ENCODE measurements at regions not wholly inside any gene's neighbourhood (a gene's known extent, or its start where the extent isn't known, plus 50 kb on each side); places are given as distances from the start of the nearest gene placed in this dataset.

GRCh38 chr9:94017939-94018531 is 62.9 kb upstream of the BARX1 start:
- TF ChIP-seq, protein P1, sequence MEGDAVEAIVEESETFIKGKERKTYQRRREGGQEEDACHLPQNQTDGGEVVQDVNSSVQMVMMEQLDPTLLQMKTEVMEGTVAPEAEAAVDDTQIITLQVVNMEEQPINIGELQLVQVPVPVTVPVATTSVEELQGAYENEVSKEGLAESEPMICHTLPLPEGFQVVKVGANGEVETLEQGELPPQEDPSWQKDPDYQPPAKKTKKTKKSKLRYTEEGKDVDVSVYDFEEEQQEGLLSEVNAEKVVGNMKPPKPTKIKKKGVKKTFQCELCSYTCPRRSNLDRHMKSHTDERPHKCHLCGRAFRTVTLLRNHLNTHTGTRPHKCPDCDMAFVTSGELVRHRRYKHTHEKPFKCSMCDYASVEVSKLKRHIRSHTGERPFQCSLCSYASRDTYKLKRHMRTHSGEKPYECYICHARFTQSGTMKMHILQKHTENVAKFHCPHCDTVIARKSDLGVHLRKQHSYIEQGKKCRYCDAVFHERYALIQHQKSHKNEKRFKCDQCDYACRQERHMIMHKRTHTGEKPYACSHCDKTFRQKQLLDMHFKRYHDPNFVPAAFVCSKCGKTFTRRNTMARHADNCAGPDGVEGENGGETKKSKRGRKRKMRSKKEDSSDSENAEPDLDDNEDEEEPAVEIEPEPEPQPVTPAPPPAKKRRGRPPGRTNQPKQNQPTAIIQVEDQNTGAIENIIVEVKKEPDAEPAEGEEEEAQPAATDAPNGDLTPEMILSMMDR (conservative IDR thresholded peaks at IDR 0.05; ENCODE audit: low read length) = no peak
- TF ChIP-seq EZH2phosphoT487 (IDR thresholded peaks at IDR 0.05; ENCODE audit: borderline replicate concordance, low read depth, low read length) = no peak

Measured in OCI-LY7 (cell line).